BJ (cell line): ENCODE measurements at regions not wholly inside any gene's neighbourhood (a gene's known extent, or its start where the extent isn't known, plus 50 kb on each side); places are given as distances from the start of the nearest gene placed in this dataset.

Source experiments
- CTCF ChIA-PET: fragments of 350-600 bp; formaldehyde crosslinking; extraction: SDS; loops from one replicate; lab custom pipeline; 2021; ENCODE audit warnings: antibody characterized with exemption, inconsistent platforms; lab: Yijun Ruan, JAX
- POLR2A ChIA-PET: fragments of 300-600 bp; sonication (Branson Sonifier 250); formaldehyde crosslinking; extraction: SDS; loops from one replicate; lab custom pipeline; 2021; ENCODE audit warnings: antibody characterized with exemption; lab: Charles Lee
- DNase-seq: peaks from one replicate; pipeline ENCODE4 v3.0.0-alpha.2; 2011; ENCODE audit warnings: low read depth
- H3K27me3 ChIP-seq: 2 replicates; pipeline ENCODE4 v1.6.0; 2011; ENCODE audit warnings: low read length; ENCODE audit not compliant: control insufficient read depth, insufficient read depth
- H3K36me3 ChIP-seq: 2 replicates; pipeline ENCODE4 v1.5.1; 2011; ENCODE audit warnings: low read length; ENCODE audit not compliant: control insufficient read depth, insufficient read depth
- H3K4me3 ChIP-seq: 2 replicates; pipeline ENCODE4 v1.5.1; 2011; ENCODE audit warnings: low read depth, mild to moderate bottlenecking, control low read depth, low read length
- CTCF ChIP-seq: IDR thresholded peaks from 2 replicates; pipeline ENCODE4 v1.5.1; 2011; ENCODE audit warnings: low read depth, mild to moderate bottlenecking, control low read depth, inconsistent platforms, low read length, moderate library complexity; ENCODE audit not compliant: insufficient read depth

GRCh38 chr10:36048236-36048635 lies 406.1 kb upstream of the FZD8 start:
- Histone ChIP-seq H3K27me3 (no peaks in the 10 kb centered on the region), H3K4me3 (no peak overlapping the region), H3K36me3 (no peaks in the 10 kb centered on the region)
- TF ChIP-seq CTCF, result no peak
- ChIA-PET POLR2A (no interaction called here), CTCF (no interaction called here)
- DNase-seq, result no peak

- H3K27me3 ChIP-seq, result no peaks in the 10 kb centered on the region
- no peak for TF ChIP-seq CTCF
- no peaks in the 10 kb centered on the region for H3K36me3 ChIP-seq
- no peak for DNase-seq
- H3K4me3 ChIP-seq, result no peak overlapping the region
- CTCF ChIA-PET, result no interaction called here
- POLR2A ChIA-PET, result no interaction called here
These were observed 400.0 kb upstream of the FZD8 start for GRCh38 chr10:36042135-36042534.

- ChIA-PET POLR2A (no interaction called here), CTCF (no interaction called here)
These were observed 396.3 kb upstream of the FZD8 start for GRCh38 chr10:36038316-36038955.

GRCh38 chr10:36036137-36036536 lies 394.0 kb upstream of the FZD8 start:
- ChIA-PET CTCF (no interaction called here), POLR2A (no interaction called here)
- H3K27me3 ChIP-seq, result no peaks in the 10 kb centered on the region
- TF ChIP-seq CTCF, result no peak
- H3K4me3 ChIP-seq, result no peak overlapping the region
- no peaks in the 10 kb centered on the region for H3K36me3 ChIP-seq
- DNase-seq, result no peak

More at GRCh38 chr10:36038316-36038955, 396.3 kb upstream of the FZD8 start:
- TF ChIP-seq CTCF, result no peak
- DNase-seq, result no peak
- no peaks in the 10 kb centered on the region for H3K36me3 ChIP-seq
- H3K4me3 ChIP-seq, result no peak overlapping the region
- no peaks in the 10 kb centered on the region for H3K27me3 ChIP-seq

GRCh38 chr10:36033808-36034207 lies 391.7 kb upstream of the FZD8 start:
- TF ChIP-seq CTCF, result no peak
- ChIA-PET POLR2A (no interaction called here), CTCF (no interaction called here)
- no peaks in the 10 kb centered on the region for H3K27me3 ChIP-seq
- H3K36me3 ChIP-seq, result no peaks in the 10 kb centered on the region
- DNase-seq, result no peak
- no peak overlapping the region for H3K4me3 ChIP-seq
